SK-N-SH treated with all-trans-retinoic acid at 6 μM for 48 hours (cell line): ENCODE measurements at regions not wholly inside any gene's neighbourhood (a gene's known extent, or its start where the extent isn't known, plus 50 kb on each side); places are given as distances from the start of the nearest gene placed in this dataset.

ENCODE experiments used
- ATAC-seq: fragments of 200-7000 bp; cut with Tn5 transposase; 3 replicates; pipeline ENCODE4 v1.9.1; 2020; ENCODE audit warnings: mild to moderate bottlenecking, moderate library complexity
- ARNTL ChIP-seq: fragments of 450-650 bp; formaldehyde crosslinking; IDR thresholded peaks from 2 replicates; pipeline ENCODE4 v1.5.0; 2020; ENCODE audit warnings: low read depth, mild to moderate bottlenecking, moderate library complexity, borderline replicate concordance
- BACH2 ChIP-seq: fragments of 250-450 bp; sonication (Bioruptor Pico); IDR thresholded peaks from 2 replicates; pipeline ENCODE4 v1.9.0; 2021; ENCODE audit warnings: mild to moderate bottlenecking, borderline replicate concordance
- CSDC2 ChIP-seq: fragments of 250-450 bp; sonication (Bioruptor Pico); IDR thresholded peaks from 2 replicates; pipeline ENCODE4 v1.5.0; 2020; ENCODE audit warnings: mild to moderate bottlenecking, moderate library complexity
- GLIS3 ChIP-seq: fragments of 250-450 bp; sonication (Bioruptor Pico); IDR thresholded peaks from 2 replicates; pipeline ENCODE4 v1.5.0; 2020; ENCODE audit warnings: mild to moderate bottlenecking, moderate library complexity
- RARB ChIP-seq: fragments of 250-450 bp; sonication (Bioruptor Pico); IDR thresholded peaks from 2 replicates; pipeline ENCODE4 v1.8.0; 2021; ENCODE audit warnings: mild to moderate bottlenecking, moderate library complexity
- SNAI2 ChIP-seq: fragments of 250-450 bp; sonication (Bioruptor Pico); IDR thresholded peaks from 2 replicates; pipeline ENCODE4 v1.5.0; 2020; ENCODE audit warnings: mild to moderate bottlenecking, moderate library complexity
- TCF4 ChIP-seq: fragments of 250-450 bp; sonication (Bioruptor Pico); IDR thresholded peaks from 2 replicates; pipeline ENCODE4 v1.8.0; 2021; ENCODE audit warnings: mild to moderate bottlenecking, moderate library complexity, borderline replicate concordance
- ZC3H10 ChIP-seq: fragments of 250-450 bp; sonication (Bioruptor Pico); IDR thresholded peaks from 2 replicates; pipeline ENCODE4 v1.5.1; 2021; ENCODE audit warnings: mild to moderate bottlenecking, moderate library complexity
- ZFP3 ChIP-seq: fragments of 250-450 bp; sonication (Bioruptor Pico); IDR thresholded peaks from 2 replicates; pipeline ENCODE4 v1.5.0; 2020; ENCODE audit warnings: mild to moderate bottlenecking, moderate library complexity
- ZNF565 ChIP-seq: fragments of 450-650 bp; formaldehyde crosslinking; conservative IDR thresholded peaks from 2 replicates; pipeline ENCODE4 v1.5.0; 2020; ENCODE audit warnings: low read depth, mild to moderate bottlenecking, moderate library complexity
- ZNF8 ChIP-seq: fragments of 450-650 bp; formaldehyde crosslinking; IDR thresholded peaks from 2 replicates; pipeline ENCODE4 v1.5.0; 2020; ENCODE audit warnings: mild to moderate bottlenecking, moderate library complexity
- TF ChIP-seq, protein P1 (sequence below): fragments of 250-450 bp; sonication (Bioruptor Pico); IDR thresholded peaks from 2 replicates; pipeline ENCODE4 v1.8.0; 2020; ENCODE audit warnings: mild to moderate bottlenecking, moderate library complexity, borderline replicate concordance
- TF ChIP-seq, protein P2 (sequence below): fragments of 250-450 bp; sonication (Bioruptor Pico); IDR thresholded peaks from 2 replicates; pipeline ENCODE4 v1.8.0; 2021; ENCODE audit warnings: low read depth, mild to moderate bottlenecking, moderate library complexity, borderline replicate concordance
- TF ChIP-seq, protein P3 (sequence below): fragments of 250-450 bp; sonication (Bioruptor Pico); IDR thresholded peaks from 2 replicates; pipeline ENCODE4 v1.5.0; 2020; ENCODE audit warnings: mild to moderate bottlenecking, moderate library complexity

DNA sequence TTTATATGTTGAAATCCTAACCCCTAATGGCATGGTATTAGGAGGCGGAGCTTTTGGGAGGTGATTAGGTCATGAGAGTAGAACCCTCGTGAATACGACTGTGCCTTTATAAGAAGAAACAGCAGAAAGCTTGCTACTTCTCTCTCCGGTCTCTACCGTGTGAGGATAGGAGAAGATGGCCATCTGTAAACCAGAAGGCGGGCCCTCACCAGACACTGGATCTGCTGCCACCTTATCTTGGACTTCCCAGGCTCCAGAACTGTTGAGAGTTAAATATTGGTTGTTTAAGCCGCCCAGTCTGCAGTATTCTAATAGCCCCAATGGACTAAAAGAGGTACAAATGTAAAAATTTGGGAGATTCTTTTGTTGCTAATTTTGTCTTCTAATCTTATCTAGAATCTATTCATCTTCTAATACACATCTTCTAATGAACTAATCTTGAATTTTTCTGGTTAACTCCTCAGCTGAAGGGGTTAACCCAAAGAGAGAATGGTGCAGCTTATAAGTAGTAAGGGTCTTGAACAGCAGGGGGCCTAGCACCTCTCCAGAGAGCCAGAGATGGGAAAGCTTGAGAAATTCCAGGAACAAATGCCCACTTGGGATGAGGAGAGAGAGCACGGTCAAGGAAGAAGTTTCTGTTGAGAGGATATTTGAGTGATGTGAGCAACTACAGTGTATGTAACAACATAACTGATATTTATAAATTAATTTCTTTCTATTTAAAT is 264.0 kb upstream of the GRIP1 start:
- TF ChIP-seq, protein P1, sequence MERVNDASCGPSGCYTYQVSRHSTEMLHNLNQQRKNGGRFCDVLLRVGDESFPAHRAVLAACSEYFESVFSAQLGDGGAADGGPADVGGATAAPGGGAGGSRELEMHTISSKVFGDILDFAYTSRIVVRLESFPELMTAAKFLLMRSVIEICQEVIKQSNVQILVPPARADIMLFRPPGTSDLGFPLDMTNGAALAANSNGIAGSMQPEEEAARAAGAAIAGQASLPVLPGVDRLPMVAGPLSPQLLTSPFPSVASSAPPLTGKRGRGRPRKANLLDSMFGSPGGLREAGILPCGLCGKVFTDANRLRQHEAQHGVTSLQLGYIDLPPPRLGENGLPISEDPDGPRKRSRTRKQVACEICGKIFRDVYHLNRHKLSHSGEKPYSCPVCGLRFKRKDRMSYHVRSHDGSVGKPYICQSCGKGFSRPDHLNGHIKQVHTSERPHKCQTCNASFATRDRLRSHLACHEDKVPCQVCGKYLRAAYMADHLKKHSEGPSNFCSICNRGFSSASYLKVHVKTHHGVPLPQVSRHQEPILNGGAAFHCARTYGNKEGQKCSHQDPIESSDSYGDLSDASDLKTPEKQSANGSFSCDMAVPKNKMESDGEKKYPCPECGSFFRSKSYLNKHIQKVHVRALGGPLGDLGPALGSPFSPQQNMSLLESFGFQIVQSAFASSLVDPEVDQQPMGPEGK (CRISPR knock-in tag) = no peak
- no peak for TF ChIP-seq SNAI2
- TF ChIP-seq, protein P2, sequence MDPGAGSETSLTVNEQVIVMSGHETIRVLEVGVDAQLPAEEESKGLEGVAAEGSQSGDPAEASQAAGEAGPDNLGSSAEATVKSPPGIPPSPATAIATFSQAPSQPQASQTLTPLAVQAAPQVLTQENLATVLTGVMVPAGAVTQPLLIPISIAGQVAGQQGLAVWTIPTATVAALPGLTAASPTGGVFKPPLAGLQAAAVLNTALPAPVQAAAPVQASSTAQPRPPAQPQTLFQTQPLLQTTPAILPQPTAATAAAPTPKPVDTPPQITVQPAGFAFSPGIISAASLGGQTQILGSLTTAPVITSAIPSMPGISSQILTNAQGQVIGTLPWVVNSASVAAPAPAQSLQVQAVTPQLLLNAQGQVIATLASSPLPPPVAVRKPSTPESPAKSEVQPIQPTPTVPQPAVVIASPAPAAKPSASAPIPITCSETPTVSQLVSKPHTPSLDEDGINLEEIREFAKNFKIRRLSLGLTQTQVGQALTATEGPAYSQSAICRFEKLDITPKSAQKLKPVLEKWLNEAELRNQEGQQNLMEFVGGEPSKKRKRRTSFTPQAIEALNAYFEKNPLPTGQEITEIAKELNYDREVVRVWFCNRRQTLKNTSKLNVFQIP (CRISPR knock-in tag) = no peak
- no peak for TF ChIP-seq ZC3H10 (CRISPR knock-in tag)
- no peak for TF ChIP-seq ZNF565 (CRISPR knock-in tag)
- no peak for TF ChIP-seq GLIS3 (CRISPR knock-in tag)
- TF ChIP-seq, protein P3, sequence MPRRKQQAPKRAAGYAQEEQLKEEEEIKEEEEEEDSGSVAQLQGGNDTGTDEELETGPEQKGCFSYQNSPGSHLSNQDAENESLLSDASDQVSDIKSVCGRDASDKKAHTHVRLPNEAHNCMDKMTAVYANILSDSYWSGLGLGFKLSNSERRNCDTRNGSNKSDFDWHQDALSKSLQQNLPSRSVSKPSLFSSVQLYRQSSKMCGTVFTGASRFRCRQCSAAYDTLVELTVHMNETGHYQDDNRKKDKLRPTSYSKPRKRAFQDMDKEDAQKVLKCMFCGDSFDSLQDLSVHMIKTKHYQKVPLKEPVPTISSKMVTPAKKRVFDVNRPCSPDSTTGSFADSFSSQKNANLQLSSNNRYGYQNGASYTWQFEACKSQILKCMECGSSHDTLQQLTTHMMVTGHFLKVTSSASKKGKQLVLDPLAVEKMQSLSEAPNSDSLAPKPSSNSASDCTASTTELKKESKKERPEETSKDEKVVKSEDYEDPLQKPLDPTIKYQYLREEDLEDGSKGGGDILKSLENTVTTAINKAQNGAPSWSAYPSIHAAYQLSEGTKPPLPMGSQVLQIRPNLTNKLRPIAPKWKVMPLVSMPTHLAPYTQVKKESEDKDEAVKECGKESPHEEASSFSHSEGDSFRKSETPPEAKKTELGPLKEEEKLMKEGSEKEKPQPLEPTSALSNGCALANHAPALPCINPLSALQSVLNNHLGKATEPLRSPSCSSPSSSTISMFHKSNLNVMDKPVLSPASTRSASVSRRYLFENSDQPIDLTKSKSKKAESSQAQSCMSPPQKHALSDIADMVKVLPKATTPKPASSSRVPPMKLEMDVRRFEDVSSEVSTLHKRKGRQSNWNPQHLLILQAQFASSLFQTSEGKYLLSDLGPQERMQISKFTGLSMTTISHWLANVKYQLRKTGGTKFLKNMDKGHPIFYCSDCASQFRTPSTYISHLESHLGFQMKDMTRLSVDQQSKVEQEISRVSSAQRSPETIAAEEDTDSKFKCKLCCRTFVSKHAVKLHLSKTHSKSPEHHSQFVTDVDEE (CRISPR knock-in tag) = no peak
- no peak for TF ChIP-seq ARNTL
- no peak for TF ChIP-seq RARB (CRISPR knock-in tag)
- no peak for TF ChIP-seq TCF4 (CRISPR knock-in tag)
- no peak for TF ChIP-seq ZNF8
- TF ChIP-seq BACH2 (CRISPR knock-in tag) = no peak
- no peak for ATAC-seq

DNA sequence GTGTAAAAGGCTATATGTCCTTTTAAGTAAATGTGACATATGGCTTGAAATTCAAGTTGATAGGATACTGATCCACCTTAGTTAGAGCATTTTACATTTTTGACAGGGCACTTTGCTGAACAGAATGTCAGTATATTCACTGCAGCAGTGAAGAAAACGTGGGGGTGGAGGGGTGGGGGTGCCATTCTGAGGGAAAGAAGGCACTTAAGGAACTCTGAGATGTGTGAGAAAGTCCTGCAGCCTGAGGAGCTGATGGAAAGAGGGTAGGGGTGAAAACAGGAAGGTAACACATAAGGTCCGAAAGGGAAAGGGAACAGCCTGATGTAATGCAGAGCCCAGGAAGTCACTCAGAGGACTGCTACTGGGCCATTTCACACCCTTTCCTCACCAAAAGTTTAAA is 265.5 kb upstream of the GRIP1 start:
- no peak for ATAC-seq
- no peak for TF ChIP-seq ZFP3 (CRISPR knock-in tag)
- TF ChIP-seq, protein P2 (CRISPR knock-in tag) = no peak
- TF ChIP-seq BACH2 (CRISPR knock-in tag) = no peak
- TF ChIP-seq ZC3H10 (CRISPR knock-in tag) = no peak
- TF ChIP-seq ZNF565 (CRISPR knock-in tag) = no peak
- TF ChIP-seq, protein P3 (CRISPR knock-in tag) = no peak
- no peak for TF ChIP-seq CSDC2 (CRISPR knock-in tag)
- TF ChIP-seq, all 23 proteins: peak for 0

DNA sequence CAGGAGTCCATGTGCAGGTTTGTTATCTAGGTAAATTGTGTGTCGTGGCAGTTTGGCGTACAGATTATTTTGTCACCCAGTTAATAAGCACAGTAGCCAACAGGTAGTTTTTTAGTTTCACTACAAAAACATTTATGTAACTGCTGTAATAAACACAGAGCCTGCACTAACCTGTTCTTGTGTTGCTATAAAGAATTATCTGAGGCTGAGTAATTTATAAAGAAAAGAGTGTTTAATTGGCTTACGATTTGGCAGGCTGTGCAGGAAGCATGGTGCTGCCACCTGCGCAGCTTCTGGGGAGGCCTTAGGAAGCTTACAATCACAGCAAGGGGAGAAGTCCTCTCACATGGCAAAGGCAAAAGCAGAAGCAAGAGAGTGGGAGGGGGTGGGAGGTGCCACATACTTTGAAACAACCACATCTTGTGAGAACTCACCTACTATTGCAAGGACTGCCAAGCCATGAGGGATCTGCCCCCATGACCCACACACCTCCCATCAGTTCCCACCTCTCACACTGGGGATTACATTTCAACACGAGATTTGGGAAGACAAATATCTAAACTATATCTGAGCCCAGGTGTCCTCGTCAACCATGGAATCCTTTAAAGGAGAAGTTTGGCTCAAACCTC is 266.4 kb upstream of the GRIP1 start:
- ATAC-seq = no peak

More for the DNA sequence above, 266.4 kb upstream of the GRIP1 start:
- TF ChIP-seq RARB (CRISPR knock-in tag) (no peak), CSDC2 (CRISPR knock-in tag) (no peak), ARNTL (no peak)
- TF ChIP-seq, protein P3 (CRISPR knock-in tag) = no peak
